ENCODE measurements at regions not wholly inside any gene's neighbourhood (a gene's known extent, or its start where the extent isn't known, plus 50 kb on each side); places are given as distances from the start of the nearest gene placed in this dataset.

- TF ChIP-seq POLR2A (IDR thresholded peaks at IDR 0.05) (peak in 1 of 2 donors; percentile 71), CTCF (IDR thresholded peaks at IDR 0.05) (no peak)
Observed at GRCh38 chr14:71320734-71321573, 413.7 kb downstream of the PCNX1 start.
